ENCODE measurements at regions not wholly inside any gene's neighbourhood (a gene's known extent, or its start where the extent isn't known, plus 50 kb on each side); places are given as distances from the start of the nearest gene placed in this dataset.

DNA sequence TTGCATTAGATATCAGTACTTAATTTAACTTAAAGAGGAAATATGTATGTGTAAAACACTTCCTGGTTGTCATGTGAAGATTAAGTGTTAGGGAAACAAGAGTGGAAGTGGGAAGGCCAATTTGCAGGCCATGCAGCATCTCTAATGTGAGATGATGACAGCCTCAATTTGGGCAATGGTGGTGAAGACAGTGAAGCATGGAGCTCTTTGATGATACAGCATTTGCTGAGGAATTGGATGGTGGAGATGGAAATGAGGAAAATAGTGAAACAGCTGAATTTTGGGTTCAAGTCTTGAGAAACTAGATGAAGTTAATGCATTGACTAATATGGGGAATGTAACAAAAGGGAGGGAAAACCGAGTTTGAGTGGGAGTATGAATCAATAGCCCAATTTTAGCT, 231.7 kb upstream of the MIR17HG start:
- TF ChIP-seq CTCF (IDR thresholded peaks at IDR 0.05 in 2 of 3, conservative IDR thresholded peaks at IDR 0.05 in 1 of 3; ENCODE audit: borderline replicate concordance in 1 of 3, insufficient read depth in 1 of 3, low read depth in 2 of 3, low read length in 2 of 3) (no peak), POLR2AphosphoS5 (IDR thresholded peaks at IDR 0.05; ENCODE audit: low read depth, low read length) (no peak), RAD21 (IDR thresholded peaks at IDR 0.05; ENCODE audit: low read depth) (no peak), YY1 (IDR thresholded peaks at IDR 0.05; ENCODE audit: extremely low read depth, insufficient replicate concordance, low read depth, low read length) (no peak), TCF7L2 (IDR thresholded peaks at IDR 0.05; ENCODE audit: borderline replicate concordance, extremely low read depth, insufficient read depth, insufficient read length) (no peak), CEBPB (IDR thresholded peaks at IDR 0.05; ENCODE audit: low read depth) (no peak), JUND (IDR thresholded peaks at IDR 0.05) (no peak), EGR1 (IDR thresholded peaks at IDR 0.05; ENCODE audit: low read depth) (no peak), EZH2 (IDR thresholded peaks at IDR 0.05) (no peak), ZFX (IDR thresholded peaks at IDR 0.05) (no peak)
- TF ChIP-seq, protein P1, sequence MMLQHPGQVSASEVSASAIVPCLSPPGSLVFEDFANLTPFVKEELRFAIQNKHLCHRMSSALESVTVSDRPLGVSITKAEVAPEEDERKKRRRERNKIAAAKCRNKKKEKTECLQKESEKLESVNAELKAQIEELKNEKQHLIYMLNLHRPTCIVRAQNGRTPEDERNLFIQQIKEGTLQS (IDR thresholded peaks at IDR 0.05): no peak

All from HCT116 (cell line).